H9 (cell line): ENCODE measurements at regions not wholly inside any gene's neighbourhood (a gene's known extent, or its start where the extent isn't known, plus 50 kb on each side); places are given as distances from the start of the nearest gene placed in this dataset.

Source experiments
- DNase-seq: peaks from one replicate; pipeline ENCODE4 v3.0.0-alpha.2; 2017
- H2AFZ ChIP-seq: one replicate; pipeline ENCODE4 v1.6.1; 2013; ENCODE audit warnings: mild to moderate bottlenecking, low read length, control low read depth, moderate library complexity
- H2AK5ac ChIP-seq: 2 replicates; pipeline ENCODE4 v1.6.1; 2013; ENCODE audit warnings: low read length, control low read depth, mixed read lengths; ENCODE audit not compliant: insufficient read length
- H2BK120ac ChIP-seq: one replicate; pipeline ENCODE4 v1.6.1; 2013; ENCODE audit warnings: low read depth, mild to moderate bottlenecking, low read length, control low read depth, inconsistent platforms; ENCODE audit not compliant: poor library complexity, severe bottlenecking
- H2BK12ac ChIP-seq: 2 replicates; pipeline ENCODE4 v1.6.1; 2013; ENCODE audit warnings: low read length, control low read depth, mixed read lengths, low read depth; ENCODE audit not compliant: insufficient read length
- H2BK15ac ChIP-seq: 2 replicates; pipeline ENCODE4 v1.6.1; 2013; ENCODE audit warnings: low read depth, low read length, control low read depth
- H2BK20ac ChIP-seq: one replicate; pipeline ENCODE4 v1.6.1; 2013; ENCODE audit warnings: low read depth, mild to moderate bottlenecking, low read length, control low read depth, inconsistent platforms; ENCODE audit not compliant: poor library complexity, severe bottlenecking
- H2BK5ac ChIP-seq: 2 replicates; pipeline ENCODE4 v1.6.1; 2013; ENCODE audit warnings: low read length, control low read depth, mixed read lengths; ENCODE audit not compliant: insufficient read length
- H3K14ac ChIP-seq: 2 replicates; pipeline ENCODE4 v1.6.1; 2013; ENCODE audit warnings: low read length, control low read depth; ENCODE audit not compliant: insufficient read depth
- H3K18ac ChIP-seq: 2 replicates; pipeline ENCODE4 v1.6.1; 2013; ENCODE audit warnings: low read depth, mild to moderate bottlenecking, mixed read lengths, low read length, control low read depth; ENCODE audit not compliant: insufficient read length
- H3K23ac ChIP-seq: 2 replicates; pipeline ENCODE4 v1.6.1; 2013; ENCODE audit warnings: low read length, control low read depth, mixed read lengths, low read depth; ENCODE audit not compliant: insufficient read length
- H3K23me2 ChIP-seq: 2 replicates; pipeline ENCODE4 v1.6.1; 2013; ENCODE audit warnings: low read depth, mild to moderate bottlenecking, mixed read lengths, low read length, control low read depth; ENCODE audit not compliant: insufficient read length, poor library complexity, severe bottlenecking
- H3K27ac ChIP-seq: 2 replicates; pipeline ENCODE4 v1.5.1; 2013; ENCODE audit warnings: low read length, control low read depth, mixed read lengths, low read depth; ENCODE audit not compliant: insufficient read length
- H3K27me3 ChIP-seq: 2 replicates; pipeline ENCODE4 v1.6.1; 2013; ENCODE audit warnings: low read length, control low read depth, inconsistent platforms; ENCODE audit not compliant: insufficient read depth
- H3K4ac ChIP-seq: 2 replicates; pipeline ENCODE4 v1.6.1; 2013; ENCODE audit warnings: low read depth, mild to moderate bottlenecking, control low read depth, inconsistent platforms, low read length, moderate library complexity
- H3K4me1 ChIP-seq: 2 replicates; pipeline ENCODE4 v1.6.1; 2013; ENCODE audit warnings: low read length, control low read depth, inconsistent platforms; ENCODE audit not compliant: insufficient read depth
- H3K4me2 ChIP-seq: 2 replicates; pipeline ENCODE4 v1.6.1; 2013; ENCODE audit warnings: low read length, control low read depth, mixed read lengths; ENCODE audit not compliant: insufficient read length, insufficient read depth
- H3K56ac ChIP-seq: 2 replicates; pipeline ENCODE4 v1.6.1; 2013; ENCODE audit warnings: low read depth, mild to moderate bottlenecking, mixed read lengths, low read length, control low read depth; ENCODE audit not compliant: insufficient read length
- H3K79me1 ChIP-seq: 2 replicates; pipeline ENCODE4 v1.6.1; 2013; ENCODE audit warnings: low read depth, mild to moderate bottlenecking, moderate library complexity, low read length, control low read depth, inconsistent platforms; ENCODE audit not compliant: insufficient read depth, poor library complexity, severe bottlenecking
- H3K79me2 ChIP-seq: 2 replicates; pipeline ENCODE4 v1.6.1; 2013; ENCODE audit warnings: low read length, control low read depth, inconsistent platforms; ENCODE audit not compliant: insufficient read depth
- H3K9ac ChIP-seq: 2 replicates; pipeline ENCODE4 v1.6.1; 2013; ENCODE audit warnings: low read length, control low read depth, mixed read lengths; ENCODE audit not compliant: insufficient read length; ENCODE audit errors: extremely low read depth
- H3K9me3 ChIP-seq: one replicate; pipeline ENCODE4 v1.6.1; 2013; ENCODE audit warnings: low read depth, low read length, inconsistent platforms; ENCODE audit not compliant: control insufficient read depth
- H3T11ph ChIP-seq: one replicate; pipeline ENCODE4 v1.6.1; 2013; ENCODE audit warnings: mild to moderate bottlenecking, low read length, control low read depth, inconsistent platforms
- H4K20me1 ChIP-seq: one replicate; pipeline ENCODE4 v1.6.1; 2013; ENCODE audit not compliant: control insufficient read depth, insufficient read length, insufficient read depth
- H4K5ac ChIP-seq: 2 replicates; pipeline ENCODE4 v1.6.1; 2013; ENCODE audit warnings: low read depth, mild to moderate bottlenecking, mixed read lengths, low read length, control low read depth; ENCODE audit not compliant: insufficient read length
- H4K8ac ChIP-seq: replicated peaks from 2 replicates; pipeline ENCODE4 v1.6.1; 2013; ENCODE audit warnings: low read length, control low read depth, mixed read lengths, low read depth; ENCODE audit not compliant: insufficient read length
- H4K91ac ChIP-seq: 2 replicates; pipeline ENCODE4 v1.6.1; 2013; ENCODE audit warnings: low read depth, mild to moderate bottlenecking, moderate library complexity, mixed read lengths, low read length, control low read depth; ENCODE audit not compliant: insufficient read length
- H3K27ac Mint-ChIP-seq, 3 experiments: 2 replicates in 2 of 3; 3 replicates in 1 of 3; pipeline ENCODE4 v1.8.0; 2020 to 2021; ENCODE audit warnings: mixed read lengths in 3 of 3, mild to moderate bottlenecking in 1 of 3, moderate library complexity in 1 of 3
- H3K27me3 Mint-ChIP-seq: 2 replicates; pipeline ENCODE4 v1.8.0; 2021; ENCODE audit warnings: low read depth, mild to moderate bottlenecking, moderate library complexity, mixed read lengths
- H3K36me3 Mint-ChIP-seq, 3 experiments: 2 replicates in 2 of 3; 3 replicates in 1 of 3; pipeline ENCODE4 v1.8.0; 2020 to 2021; ENCODE audit warnings: low read depth in 3 of 3, mixed read lengths in 3 of 3; ENCODE audit not compliant: insufficient read depth in 1 of 3
- H3K4me1 Mint-ChIP-seq, 2 experiments: 2 replicates each; pipeline ENCODE4 v1.8.0; 2020; ENCODE audit warnings: mixed read lengths in 2 of 2
- H3K4me3 Mint-ChIP-seq, 2 experiments: 2 replicates in 1 of 2; 3 replicates in 1 of 2; pipeline ENCODE4 v1.8.0; 2020 to 2021; ENCODE audit warnings: mild to moderate bottlenecking in 2 of 2, mixed read lengths in 2 of 2, moderate library complexity in 1 of 2
- H3K9me3 Mint-ChIP-seq, 2 experiments: 2 replicates in 1 of 2; 3 replicates in 1 of 2; pipeline ENCODE4 v1.8.0; 2020; ENCODE audit warnings: mild to moderate bottlenecking in 2 of 2, mixed read lengths in 2 of 2, moderate library complexity in 1 of 2
- CTCF ChIP-seq: fragments of 200-600 bp; sonication (generic); conservative IDR thresholded peaks from 3 replicates; pipeline ENCODE4 v1.8.0; 2021; ENCODE audit warnings: antibody characterized with exemption, mild to moderate bottlenecking
- WGBS: extraction: QIAGEN DNeasy Blood & Tissue Kit; methylation state at CpG from one replicate; pipeline ENCODE4 v1.1.7; 2013; ENCODE audit warnings: missing lambda C conversion rate, low lambda C conversion rate, mixed read lengths; ENCODE audit not compliant: insufficient read length; ENCODE audit errors: extremely low coverage; 5-methylcytosine and 5-hydroxymethylcytosine counted together

- H3K27ac Mint-ChIP-seq, result peak overlapping the region; percentile 17 to 82 (median 62); a peak in 4 of 7 replicates
These were observed 105.5 kb downstream of the SHANK2 start for GRCh38 chr11:71146846-71147245.

More at GRCh38 chr11:71146846-71147245, 105.5 kb downstream of the SHANK2 start:
- no peak overlapping the region for H2BK12ac ChIP-seq
- no peak overlapping the region for H3K23ac ChIP-seq
- H4K8ac ChIP-seq, result no peak overlapping the region
- DNase-seq, result no peak
- no peak overlapping the region for H3K56ac ChIP-seq
- Mint-ChIP-seq H3K9me3 (no peaks in the 10 kb centered on the region; a peak in 1 of 5 replicates), H3K4me1 (peaks cover 6 to 14% of the 10 kb centered on the region in 2 experiments), H3K36me3 (peaks cover 4 to 13% (median 9%) of the 10 kb centered on the region in 3 experiments; a peak in 6 of 7 replicates), H3K27me3 (peaks cover 3% of the 10 kb centered on the region; the same call in 1 of the 2 replicates), H3K4me3 (no peak overlapping the region)
- no peaks in the 10 kb centered on the region for H3K4me1 ChIP-seq
- H4K20me1 ChIP-seq, result no peaks in the 10 kb centered on the region
- H4K5ac ChIP-seq, result no peak overlapping the region
- H3K79me2 ChIP-seq, result no peaks in the 10 kb centered on the region
- no peak overlapping the region for H2BK5ac ChIP-seq
- no peaks in the 10 kb centered on the region for H3K9me3 ChIP-seq
- no CpG with 5 or more reads among the region's 20 CpGs for WGBS
- no peak overlapping the region for H2BK120ac ChIP-seq
- H3T11ph ChIP-seq, result no peak overlapping the region
- no peak overlapping the region for H4K91ac ChIP-seq
- no peak overlapping the region for H2AFZ ChIP-seq
- no peak overlapping the region for H3K4ac ChIP-seq
- no peaks in the 10 kb centered on the region for H3K27me3 ChIP-seq
- H3K4me2 ChIP-seq, result no peak overlapping the region
- no peak overlapping the region for H2BK15ac ChIP-seq
- H2BK20ac ChIP-seq, result no peak overlapping the region
- no peaks in the 10 kb centered on the region for H3K79me1 ChIP-seq
- no peak overlapping the region for H3K27ac ChIP-seq
- H3K14ac ChIP-seq, result no peak overlapping the region; the same call in 1 of the 2 replicates
- H3K23me2 ChIP-seq, result no peaks in the 10 kb centered on the region
- no peak overlapping the region for H2AK5ac ChIP-seq
- TF ChIP-seq CTCF, result no peak
- H3K9ac ChIP-seq, result no peak overlapping the region
- no peak overlapping the region for H3K18ac ChIP-seq
